Neural cell (in vitro differentiated cells): ENCODE measurements at regions not wholly inside any gene's neighbourhood (a gene's known extent, or its start where the extent isn't known, plus 50 kb on each side); places are given as distances from the start of the nearest gene placed in this dataset.

Experiments used
- H2AFZ ChIP-seq: fragments of 200-600, 300-800 bp; sonication (generic), shearing (Covaris generic); 2 replicates; pipeline ENCODE4 v1.6.0; 2014; ENCODE audit warnings: low read depth, mild to moderate bottlenecking, antibody characterized with exemption, low read length, moderate library complexity
- H3F3A ChIP-seq: fragments of 200-600 bp; shearing (Covaris generic); 2 replicates; pipeline ENCODE4 v1.6.1; 2016; ENCODE audit warnings: mild to moderate bottlenecking, moderate library complexity, mixed read lengths, antibody characterized with exemption, low read length; ENCODE audit not compliant: insufficient read depth, poor library complexity, severe bottlenecking
- H3K27ac ChIP-seq: fragments of 200-600, 300-800 bp; sonication (generic), shearing (Covaris generic); 2 replicates; pipeline ENCODE4 v1.5.1; 2014; ENCODE audit warnings: mild to moderate bottlenecking, low read length, moderate library complexity
- H3K27me3 ChIP-seq: fragments of 300-800, 200-600 bp; sonication (generic), shearing (Covaris generic); 2 replicates; pipeline ENCODE4 v1.6.0; 2014; ENCODE audit warnings: mild to moderate bottlenecking, low read depth, low read length, moderate library complexity; ENCODE audit not compliant: insufficient read depth
- H3K36me3 ChIP-seq: fragments of 300-800, 200-600 bp; sonication (generic), shearing (Covaris generic); 2 replicates; pipeline ENCODE4 v1.5.1; 2014; ENCODE audit warnings: mild to moderate bottlenecking, antibody characterized with exemption, low read length, moderate library complexity; ENCODE audit not compliant: insufficient read depth
- H3K4me2 ChIP-seq: fragments of 300-800, 200-600 bp; sonication (generic), shearing (Covaris generic); 2 replicates; pipeline ENCODE4 v1.6.0; 2014; ENCODE audit warnings: mild to moderate bottlenecking, low read length
- H3K4me3 ChIP-seq: fragments of 300-800, 200-600 bp; sonication (generic), shearing (Covaris generic); 2 replicates; pipeline ENCODE4 v1.5.1; 2014; ENCODE audit warnings: mild to moderate bottlenecking, low read length, moderate library complexity
- H3K79me2 ChIP-seq: fragments of 200-600 bp; shearing (Covaris generic); replicated peaks from 2 replicates; pipeline ENCODE4 v1.6.0; 2014; ENCODE audit warnings: mild to moderate bottlenecking, low read length, moderate library complexity; ENCODE audit not compliant: insufficient read depth
- H3K9ac ChIP-seq: fragments of 300-800, 200-600 bp; sonication (generic), shearing (Covaris generic); 2 replicates; pipeline ENCODE4 v1.6.1; 2016; ENCODE audit warnings: mild to moderate bottlenecking, low read length, mixed read lengths
- H3K9me2 ChIP-seq: fragments of 200-600 bp; shearing (Covaris generic); 2 replicates; pipeline ENCODE4 v1.6.1; 2016; ENCODE audit warnings: mild to moderate bottlenecking, low read length, mixed read lengths; ENCODE audit not compliant: insufficient read depth
- H3K9me3 ChIP-seq: fragments of 200-600, 300-800 bp; sonication (generic), shearing (Covaris generic); 2 replicates; pipeline ENCODE4 v1.6.1; 2016; ENCODE audit warnings: mild to moderate bottlenecking, mixed run types, low read length, moderate library complexity, mixed read lengths
- H4K20me1 ChIP-seq: fragments of 200-600 bp; shearing (Covaris generic); 2 replicates; pipeline ENCODE4 v1.6.1; 2016; ENCODE audit warnings: mild to moderate bottlenecking, mixed run types; ENCODE audit not compliant: insufficient read depth
- EP300 ChIP-seq: fragments of 450-650 bp; conservative IDR thresholded peaks from 2 replicates; pipeline ENCODE4 v1.6.1; 2014; ENCODE audit warnings: antibody characterized with exemption, mild to moderate bottlenecking, moderate library complexity; ENCODE audit not compliant: poor library complexity, severe bottlenecking
- EZH2 ChIP-seq: fragments of 200-600, 300-800 bp; shearing (Covaris generic), sonication (generic); IDR thresholded peaks from 2 replicates; pipeline ENCODE4 v1.6.1; 2014; ENCODE audit warnings: antibody characterized with exemption, low read length, borderline replicate concordance, mild to moderate bottlenecking; ENCODE audit not compliant: insufficient read depth, poor library complexity, severe bottlenecking
- POLR2AphosphoS5 ChIP-seq: IDR thresholded peaks from 2 replicates; pipeline ENCODE4 v1.6.1; 2012
- RAD21 ChIP-seq: fragments of 450-650 bp; conservative IDR thresholded peaks from 2 replicates; pipeline ENCODE4 v1.6.1; 2014; ENCODE audit warnings: antibody characterized with exemption, mild to moderate bottlenecking, moderate library complexity
- SMC3 ChIP-seq: fragments of 450-650 bp; conservative IDR thresholded peaks from 2 replicates; pipeline ENCODE4 v1.6.1; 2014; ENCODE audit warnings: antibody characterized with exemption, mild to moderate bottlenecking, moderate library complexity; ENCODE audit not compliant: poor library complexity
- TAF1 ChIP-seq: IDR thresholded peaks from 2 replicates; pipeline ENCODE4 v1.6.1; 2012; ENCODE audit warnings: low read depth
- TF ChIP-seq, protein P1 (sequence below): fragments of 450-650 bp; IDR thresholded peaks from 2 replicates; pipeline ENCODE4 v1.5.1; 2014; ENCODE audit warnings: antibody characterized with exemption, mild to moderate bottlenecking, moderate library complexity; ENCODE audit not compliant: poor library complexity, severe bottlenecking
- TF ChIP-seq, protein P2 (sequence below): IDR thresholded peaks from 2 replicates; pipeline ENCODE4 v1.6.1; 2012; ENCODE audit warnings: borderline replicate concordance

DNA sequence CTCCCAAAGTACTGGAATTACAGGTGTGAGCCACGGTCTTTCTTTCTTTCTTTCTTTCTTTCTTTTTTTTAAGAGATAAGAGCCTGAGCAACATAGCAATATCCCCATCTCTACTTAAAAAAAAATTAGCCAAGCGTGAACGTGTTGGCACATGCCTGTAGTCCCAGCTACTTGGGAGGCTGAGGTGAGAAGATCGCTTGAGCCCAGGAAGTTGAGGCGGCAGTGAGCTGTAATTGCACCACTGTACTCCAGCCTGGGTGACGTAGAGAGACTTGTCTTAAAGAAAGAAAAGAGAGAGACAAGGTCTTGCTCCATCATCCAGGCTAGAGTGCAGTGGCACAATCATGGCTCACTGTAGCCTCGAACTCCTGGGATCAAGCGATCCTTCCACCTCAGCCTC, 162.0 kb upstream of the MLN start:
- Histone ChIP-seq H3K9me2 (no peaks in the 10 kb centered on the region), H3K9me3 (no peaks in the 10 kb centered on the region), H2AFZ (no peak overlapping the region), H3K27me3 (no peaks in the 10 kb centered on the region), H3K79me2 (no peaks in the 10 kb centered on the region), H3K36me3 (no peaks in the 10 kb centered on the region), H3K27ac (no peak overlapping the region), H3K4me3 (no peak overlapping the region), H3K4me2 (no peak overlapping the region), H3K9ac (no peak overlapping the region), H4K20me1 (no peaks in the 10 kb centered on the region), H3F3A (no peaks in the 10 kb centered on the region)
- TF ChIP-seq, protein P1, sequence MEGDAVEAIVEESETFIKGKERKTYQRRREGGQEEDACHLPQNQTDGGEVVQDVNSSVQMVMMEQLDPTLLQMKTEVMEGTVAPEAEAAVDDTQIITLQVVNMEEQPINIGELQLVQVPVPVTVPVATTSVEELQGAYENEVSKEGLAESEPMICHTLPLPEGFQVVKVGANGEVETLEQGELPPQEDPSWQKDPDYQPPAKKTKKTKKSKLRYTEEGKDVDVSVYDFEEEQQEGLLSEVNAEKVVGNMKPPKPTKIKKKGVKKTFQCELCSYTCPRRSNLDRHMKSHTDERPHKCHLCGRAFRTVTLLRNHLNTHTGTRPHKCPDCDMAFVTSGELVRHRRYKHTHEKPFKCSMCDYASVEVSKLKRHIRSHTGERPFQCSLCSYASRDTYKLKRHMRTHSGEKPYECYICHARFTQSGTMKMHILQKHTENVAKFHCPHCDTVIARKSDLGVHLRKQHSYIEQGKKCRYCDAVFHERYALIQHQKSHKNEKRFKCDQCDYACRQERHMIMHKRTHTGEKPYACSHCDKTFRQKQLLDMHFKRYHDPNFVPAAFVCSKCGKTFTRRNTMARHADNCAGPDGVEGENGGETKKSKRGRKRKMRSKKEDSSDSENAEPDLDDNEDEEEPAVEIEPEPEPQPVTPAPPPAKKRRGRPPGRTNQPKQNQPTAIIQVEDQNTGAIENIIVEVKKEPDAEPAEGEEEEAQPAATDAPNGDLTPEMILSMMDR: no peak
- TF ChIP-seq EZH2: no peak
- no peak for TF ChIP-seq SMC3
- TF ChIP-seq POLR2AphosphoS5: no peak
- no peak for TF ChIP-seq TAF1

DNA sequence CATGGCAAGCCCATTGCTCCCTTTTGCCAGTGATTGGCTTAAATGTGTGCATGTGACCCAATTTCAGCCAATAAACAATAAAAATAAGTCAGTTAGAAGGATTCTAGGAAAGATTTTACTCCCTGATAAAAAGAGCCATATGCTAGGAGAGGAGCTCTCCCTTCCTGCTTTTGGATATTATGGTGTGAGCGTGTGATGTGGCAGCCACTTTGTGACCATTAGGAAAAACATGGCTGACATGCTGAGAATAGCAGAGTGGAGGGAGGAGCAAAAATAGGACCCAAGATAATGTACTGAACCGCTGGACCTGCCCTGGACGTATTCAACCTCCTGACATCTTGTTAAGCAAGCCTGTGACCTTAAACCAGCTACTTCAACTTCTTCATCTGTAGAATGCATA, 160.6 kb upstream of the MLN start:
- no peaks in the 10 kb centered on the region for H4K20me1 ChIP-seq
- H3K36me3 ChIP-seq: no peaks in the 10 kb centered on the region
- H3K4me2 ChIP-seq: no peak overlapping the region
- H3K27ac ChIP-seq: no peak overlapping the region
- no peak for TF ChIP-seq EP300
- H3K9ac ChIP-seq: no peak overlapping the region
- H3F3A ChIP-seq: no peaks in the 10 kb centered on the region
- no peak overlapping the region for H2AFZ ChIP-seq
- no peaks in the 10 kb centered on the region for H3K9me2 ChIP-seq
- no peaks in the 10 kb centered on the region for H3K9me3 ChIP-seq
- H3K27me3 ChIP-seq: no peaks in the 10 kb centered on the region
- no peak overlapping the region for H3K4me3 ChIP-seq
- H3K79me2 ChIP-seq: no peaks in the 10 kb centered on the region

DNA sequence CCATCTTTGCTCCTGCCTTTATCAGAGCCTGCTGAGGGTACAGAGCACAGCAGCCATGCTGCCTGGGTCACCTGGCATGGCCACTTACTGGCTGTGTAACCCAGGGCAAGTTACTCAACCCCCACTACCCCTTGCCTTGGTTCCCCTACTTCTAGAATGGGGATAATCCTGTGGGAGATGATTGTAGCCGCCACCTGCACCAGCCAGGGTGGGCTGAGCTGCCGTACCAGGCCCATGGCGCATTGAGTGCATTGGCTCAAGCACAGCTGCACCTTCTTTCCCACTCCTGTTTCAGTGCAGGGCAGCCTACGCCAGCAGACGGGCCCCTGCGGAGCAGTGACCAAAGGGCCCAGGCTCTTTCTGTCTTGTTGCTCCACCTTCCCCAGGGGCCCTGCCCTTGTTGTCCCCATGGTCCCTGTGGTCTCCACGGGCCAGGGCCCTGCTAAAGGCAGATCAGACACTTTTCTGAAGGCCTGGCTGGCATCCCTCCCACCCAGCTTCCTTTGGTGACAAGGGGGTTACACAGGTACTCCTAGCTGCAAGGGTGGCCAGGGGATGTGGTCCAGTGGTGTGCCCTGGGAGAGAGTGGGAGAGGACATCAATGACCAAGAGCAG, 159.4 kb upstream of the MLN start:
- TF ChIP-seq EZH2: no peak
- Histone ChIP-seq H3K9me3 (no peaks in the 10 kb centered on the region), H4K20me1 (no peaks in the 10 kb centered on the region), H3K36me3 (no peaks in the 10 kb centered on the region), H3K4me2 (no peak overlapping the region), H3K27me3 (no peaks in the 10 kb centered on the region), H3K4me3 (no peak overlapping the region), H3F3A (no peaks in the 10 kb centered on the region), H3K79me2 (no peaks in the 10 kb centered on the region), H3K9ac (no peak overlapping the region), H2AFZ (no peak overlapping the region), H3K27ac (no peak overlapping the region), H3K9me2 (no peaks in the 10 kb centered on the region)

DNA sequence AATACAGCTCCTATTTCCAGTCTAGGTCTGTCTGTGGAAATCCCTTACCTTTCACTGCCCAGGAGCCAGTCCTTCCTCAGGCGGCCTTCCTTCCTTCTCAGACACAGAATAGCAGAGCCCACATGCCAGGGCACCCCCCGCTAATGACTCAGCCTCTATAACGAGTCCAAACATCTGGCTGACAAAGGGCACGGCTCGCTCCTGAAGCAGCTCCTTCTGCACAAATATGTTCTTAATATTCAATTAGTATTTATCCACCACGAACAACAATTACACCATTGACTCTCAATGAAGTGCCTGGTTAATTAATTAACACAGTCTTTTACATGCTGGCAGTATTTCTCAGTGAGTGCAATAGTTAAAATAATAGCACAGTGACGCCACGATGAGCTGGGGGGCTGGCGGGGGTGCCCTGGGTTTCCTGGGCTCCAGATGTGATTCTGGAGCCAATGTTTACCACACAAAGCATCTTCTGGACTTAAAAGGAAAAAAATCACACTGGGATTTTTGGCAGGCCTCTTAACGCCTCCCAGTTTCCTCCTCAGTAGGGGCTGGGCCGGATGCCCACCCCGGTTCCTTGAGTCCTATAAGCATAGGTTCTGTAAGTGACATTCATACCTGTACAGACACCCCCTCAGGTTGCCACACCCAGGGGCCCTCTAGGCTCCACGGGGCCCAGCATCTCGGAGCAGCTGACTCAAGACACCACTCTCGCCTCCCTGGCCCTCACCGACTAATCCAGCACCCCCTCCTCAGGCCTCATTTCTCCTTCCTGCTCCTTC, 158.6 kb upstream of the MLN start:
- Histone ChIP-seq H3K79me2 (no peaks in the 10 kb centered on the region), H3K27me3 (no peaks in the 10 kb centered on the region), H3K4me2 (no peak overlapping the region), H3K9ac (no peak overlapping the region), H3K27ac (no peak overlapping the region), H3K9me2 (no peaks in the 10 kb centered on the region), H4K20me1 (no peaks in the 10 kb centered on the region), H3K4me3 (no peak overlapping the region), H3K9me3 (no peaks in the 10 kb centered on the region), H3K36me3 (no peaks in the 10 kb centered on the region), H2AFZ (no peak overlapping the region), H3F3A (no peaks in the 10 kb centered on the region)
- no peak for TF ChIP-seq POLR2AphosphoS5
- no peak for TF ChIP-seq EP300
- TF ChIP-seq, protein P1: no peak
- no peak for TF ChIP-seq EZH2
- no peak for TF ChIP-seq SMC3
- no peak for TF ChIP-seq RAD21
- TF ChIP-seq, protein P2, sequence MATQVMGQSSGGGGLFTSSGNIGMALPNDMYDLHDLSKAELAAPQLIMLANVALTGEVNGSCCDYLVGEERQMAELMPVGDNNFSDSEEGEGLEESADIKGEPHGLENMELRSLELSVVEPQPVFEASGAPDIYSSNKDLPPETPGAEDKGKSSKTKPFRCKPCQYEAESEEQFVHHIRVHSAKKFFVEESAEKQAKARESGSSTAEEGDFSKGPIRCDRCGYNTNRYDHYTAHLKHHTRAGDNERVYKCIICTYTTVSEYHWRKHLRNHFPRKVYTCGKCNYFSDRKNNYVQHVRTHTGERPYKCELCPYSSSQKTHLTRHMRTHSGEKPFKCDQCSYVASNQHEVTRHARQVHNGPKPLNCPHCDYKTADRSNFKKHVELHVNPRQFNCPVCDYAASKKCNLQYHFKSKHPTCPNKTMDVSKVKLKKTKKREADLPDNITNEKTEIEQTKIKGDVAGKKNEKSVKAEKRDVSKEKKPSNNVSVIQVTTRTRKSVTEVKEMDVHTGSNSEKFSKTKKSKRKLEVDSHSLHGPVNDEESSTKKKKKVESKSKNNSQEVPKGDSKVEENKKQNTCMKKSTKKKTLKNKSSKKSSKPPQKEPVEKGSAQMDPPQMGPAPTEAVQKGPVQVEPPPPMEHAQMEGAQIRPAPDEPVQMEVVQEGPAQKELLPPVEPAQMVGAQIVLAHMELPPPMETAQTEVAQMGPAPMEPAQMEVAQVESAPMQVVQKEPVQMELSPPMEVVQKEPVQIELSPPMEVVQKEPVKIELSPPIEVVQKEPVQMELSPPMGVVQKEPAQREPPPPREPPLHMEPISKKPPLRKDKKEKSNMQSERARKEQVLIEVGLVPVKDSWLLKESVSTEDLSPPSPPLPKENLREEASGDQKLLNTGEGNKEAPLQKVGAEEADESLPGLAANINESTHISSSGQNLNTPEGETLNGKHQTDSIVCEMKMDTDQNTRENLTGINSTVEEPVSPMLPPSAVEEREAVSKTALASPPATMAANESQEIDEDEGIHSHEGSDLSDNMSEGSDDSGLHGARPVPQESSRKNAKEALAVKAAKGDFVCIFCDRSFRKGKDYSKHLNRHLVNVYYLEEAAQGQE: no peak
- no peak for TF ChIP-seq TAF1
